Neuronal stem cell (in vitro differentiated cells): ENCODE measurements at regions not wholly inside any gene's neighbourhood (a gene's known extent, or its start where the extent isn't known, plus 50 kb on each side); places are given as distances from the start of the nearest gene placed in this dataset.
A peak's percentile ranks its signal among the peaks of the same experiment; 100 is the strongest.

Source experiments
- DNase-seq: peaks from one replicate; pipeline ENCODE4 v3.0.0-alpha.2; 2013; ENCODE audit warnings: low spot score
- H2AFZ ChIP-seq: one replicate; pipeline ENCODE4 v1.6.1; 2013; ENCODE audit warnings: mild to moderate bottlenecking, low read length, inconsistent platforms
- H2AK5ac ChIP-seq: 2 replicates; pipeline ENCODE4 v1.6.1; 2013; ENCODE audit warnings: low read depth, mild to moderate bottlenecking, inconsistent platforms, low read length, moderate library complexity, mixed read lengths
- H2BK120ac ChIP-seq: 2 replicates; pipeline ENCODE4 v1.6.1; 2013; ENCODE audit warnings: low read depth, mild to moderate bottlenecking, inconsistent platforms, low read length, moderate library complexity, mixed read lengths
- H2BK12ac ChIP-seq: one replicate; pipeline ENCODE4 v1.6.1; 2013; ENCODE audit warnings: low read length, inconsistent platforms
- H2BK15ac ChIP-seq: 2 replicates; pipeline ENCODE4 v1.6.1; 2013; ENCODE audit warnings: mild to moderate bottlenecking, low read length, inconsistent platforms, mixed read lengths
- H2BK5ac ChIP-seq: one replicate; pipeline ENCODE4 v1.6.1; 2013; ENCODE audit warnings: inconsistent platforms, mild to moderate bottlenecking, low read length, moderate library complexity
- H3K14ac ChIP-seq: one replicate; pipeline ENCODE4 v1.6.1; 2013; ENCODE audit warnings: low read length, inconsistent platforms
- H3K18ac ChIP-seq: 2 replicates; pipeline ENCODE4 v1.6.1; 2013; ENCODE audit warnings: low read length, inconsistent platforms
- H3K23ac ChIP-seq: 2 replicates; pipeline ENCODE4 v1.6.1; 2013; ENCODE audit warnings: low read depth, mild to moderate bottlenecking, mixed read lengths, low read length, inconsistent platforms; ENCODE audit not compliant: poor library complexity
- H3K27ac ChIP-seq: replicated peaks from 3 replicates; pipeline ENCODE4 v1.5.1; 2013; ENCODE audit warnings: low read length, inconsistent platforms
- H3K27me3 ChIP-seq, 3 experiments: 2 replicates each; pipeline ENCODE4 v1.6.1; 2013; ENCODE audit warnings: low read length in 3 of 3, mild to moderate bottlenecking in 2 of 3, inconsistent platforms in 1 of 3, low read depth in 1 of 3, mixed read lengths in 1 of 3, moderate library complexity in 1 of 3; ENCODE audit not compliant: control insufficient read depth in 3 of 3, insufficient read depth in 3 of 3
- H3K36me3 ChIP-seq, 2 donors: replicated peaks in 1 of 2; 2 replicates each; pipeline ENCODE4 v1.6.1; 2013; ENCODE audit warnings: low read length in 2 of 2; ENCODE audit not compliant: control insufficient read depth in 2 of 2, insufficient read depth in 2 of 2
- H3K4ac ChIP-seq: 2 replicates; pipeline ENCODE4 v1.6.1; 2013; ENCODE audit warnings: inconsistent platforms, mild to moderate bottlenecking, low read length, moderate library complexity
- H3K4me1 ChIP-seq, 2 donors: 1 replicate in 1 of 2; 2 replicates in 1 of 2; pipeline ENCODE4 v1.6.1; 2013; ENCODE audit warnings: low read length in 2 of 2, low read depth in 1 of 2; ENCODE audit not compliant: control insufficient read depth in 2 of 2, insufficient read depth in 1 of 2
- H3K4me2 ChIP-seq: one replicate; pipeline ENCODE4 v1.6.1; 2013; ENCODE audit warnings: mild to moderate bottlenecking, low read length, inconsistent platforms; ENCODE audit not compliant: insufficient read depth, poor library complexity, severe bottlenecking
- H3K4me3 ChIP-seq, 2 donors: 2 replicates each; pipeline ENCODE4 v1.5.1; 2013; ENCODE audit warnings: low read length in 2 of 2, mild to moderate bottlenecking in 2 of 2, inconsistent platforms in 1 of 2, moderate library complexity in 1 of 2
- H3K79me1 ChIP-seq: one replicate; pipeline ENCODE4 v1.6.1; 2013; ENCODE audit warnings: low read depth, mild to moderate bottlenecking, inconsistent platforms, low read length, moderate library complexity
- H3K9ac ChIP-seq: one replicate; pipeline ENCODE4 v1.6.1; 2013; ENCODE audit warnings: mild to moderate bottlenecking, low read depth, low read length, inconsistent platforms; ENCODE audit not compliant: poor library complexity
- H3K9me3 ChIP-seq, 2 donors: replicated peaks in 1 of 2; 2 replicates each; pipeline versions ENCODE3 to v1.6.1; 2013; ENCODE audit warnings: low read length in 2 of 2, mild to moderate bottlenecking in 2 of 2, inconsistent platforms in 1 of 2, low read depth in 1 of 2, mixed read lengths in 1 of 2, moderate library complexity in 1 of 2; ENCODE audit not compliant: control insufficient read depth in 2 of 2, insufficient read depth in 1 of 2
- H4K8ac ChIP-seq: one replicate; pipeline ENCODE4 v1.6.1; 2013; ENCODE audit warnings: low read depth, mild to moderate bottlenecking, inconsistent platforms, low read length, moderate library complexity
- H4K91ac ChIP-seq: one replicate; pipeline ENCODE4 v1.6.1; 2013; ENCODE audit warnings: low read length, low read depth, mild to moderate bottlenecking, inconsistent platforms; ENCODE audit not compliant: poor library complexity
- WGBS, 2 donors: extraction: QIAGEN DNeasy Blood & Tissue Kit; methylation state at CpG; one replicate each; pipeline ENCODE4 v1.1.7; 2013; ENCODE audit warnings: missing lambda C conversion rate in 2 of 2, mixed read lengths in 1 of 2; ENCODE audit not compliant: insufficient read length in 2 of 2, insufficient replicate concordance in 1 of 2; ENCODE audit errors: extremely low coverage in 2 of 2; 5-methylcytosine and 5-hydroxymethylcytosine counted together

DNA sequence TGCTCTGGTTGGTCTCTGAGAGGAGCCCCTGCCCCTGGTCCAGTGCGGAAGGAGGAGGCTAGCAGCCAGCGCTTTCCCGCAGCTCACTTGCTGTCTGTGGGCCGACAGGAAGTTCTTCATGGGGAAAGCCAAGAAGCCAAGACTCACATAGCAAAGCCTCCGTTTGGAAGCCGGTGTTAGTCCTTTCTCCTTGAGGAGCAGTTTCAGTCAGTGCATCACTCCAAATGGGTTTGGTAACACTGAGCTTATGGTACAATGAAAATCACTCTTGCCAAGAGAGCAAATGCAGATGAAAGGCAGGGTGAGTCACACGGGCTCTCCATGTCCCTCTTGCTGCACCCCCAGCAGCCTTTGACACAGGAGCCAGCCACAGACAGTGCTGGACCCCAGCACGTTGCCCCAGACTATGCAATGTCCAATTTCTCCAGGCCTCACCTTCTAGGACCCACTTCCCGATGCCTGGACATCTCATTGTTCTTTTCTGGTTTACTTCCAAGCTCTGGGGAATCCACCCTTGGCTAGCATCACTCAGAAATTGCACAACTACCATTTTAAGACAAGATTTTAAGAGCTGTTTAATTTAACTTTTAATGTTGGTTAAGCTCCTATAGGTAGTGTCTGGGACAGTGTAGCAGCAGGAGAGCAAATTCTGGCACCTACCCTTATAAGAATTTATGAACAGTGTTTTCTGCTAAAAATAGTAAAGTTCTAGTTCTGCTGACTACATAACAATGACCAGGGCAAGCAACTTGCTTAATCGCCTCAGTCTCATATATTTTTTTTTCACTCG, 174.9 kb downstream of the ASB1 start:
- H3K18ac ChIP-seq: peak overlapping the region; percentile 52
- no peak overlapping the region for H3K4me3 ChIP-seq
- no peak overlapping the region for H3K14ac ChIP-seq
- no peak overlapping the region for H2BK15ac ChIP-seq
- H2AFZ ChIP-seq: no peak overlapping the region
- H3K9me3 ChIP-seq: no peaks in the 10 kb centered on the region
- no peak overlapping the region for H2BK120ac ChIP-seq
- no peak overlapping the region for H4K8ac ChIP-seq
- peak overlapping the region; percentile 66 for H3K23ac ChIP-seq
- no peaks in the 10 kb centered on the region for H3K79me1 ChIP-seq
- DNase-seq: no peak
- no peak overlapping the region for H4K91ac ChIP-seq
- H3K4me1 ChIP-seq: no peaks in the 10 kb centered on the region
- peak overlapping the region; percentile 40 for H2AK5ac ChIP-seq
- no peak overlapping the region for H3K27ac ChIP-seq
- H3K9ac ChIP-seq: no peak overlapping the region
- H2BK12ac ChIP-seq: no peak overlapping the region
- no peaks in the 10 kb centered on the region for H3K27me3 ChIP-seq
- no peak overlapping the region for H3K4ac ChIP-seq
- peak overlapping the region; percentile 15 for H2BK5ac ChIP-seq
- WGBS, 2 donors: no CpG with 5 or more reads among the region's 11 CpGs
- no peak overlapping the region for H3K4me2 ChIP-seq
- no peaks in the 10 kb centered on the region for H3K36me3 ChIP-seq

DNA sequence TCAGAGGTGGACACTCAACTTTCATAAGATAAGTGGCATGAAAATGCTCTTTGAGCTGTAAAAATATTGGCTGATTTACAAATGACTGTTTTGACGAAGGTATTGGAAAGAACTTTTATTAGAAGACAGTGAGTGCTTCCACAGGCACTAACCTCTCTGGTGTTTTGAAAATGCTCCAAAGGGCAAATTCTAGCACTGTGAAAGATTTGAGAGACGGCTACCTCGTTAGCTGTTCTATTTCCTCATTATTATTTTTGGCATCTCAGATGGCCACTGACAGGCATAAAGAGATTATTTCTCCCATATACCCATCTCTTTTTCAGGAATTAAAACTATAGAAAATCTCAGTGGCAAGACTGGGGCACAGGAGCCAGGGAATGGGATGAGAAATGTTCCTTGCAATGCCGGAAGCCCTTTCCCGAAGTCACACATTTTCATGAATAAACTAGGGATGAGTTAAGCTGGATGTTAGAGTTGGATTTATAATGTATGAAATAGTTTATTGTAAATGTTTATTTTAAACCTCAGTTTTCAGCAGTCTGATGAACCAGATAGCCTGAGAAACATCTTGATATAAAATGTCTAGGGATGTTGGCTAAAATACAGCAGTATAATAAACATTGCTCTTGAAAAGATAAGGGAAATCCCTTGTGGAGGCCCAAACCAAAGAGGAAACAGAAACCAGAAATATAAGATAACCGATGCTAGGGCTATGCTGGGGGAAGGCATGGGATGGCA, 175.7 kb downstream of the ASB1 start:
- no peak overlapping the region for H3K9ac ChIP-seq
- no peaks in the 10 kb centered on the region for H3K36me3 ChIP-seq
- DNase-seq: no peak
- no peaks in the 10 kb centered on the region for H3K79me1 ChIP-seq
- H3K4me2 ChIP-seq: no peak overlapping the region
- H4K8ac ChIP-seq: no peak overlapping the region
- H3K14ac ChIP-seq: no peak overlapping the region
- H2BK5ac ChIP-seq: no peak overlapping the region
- no peak overlapping the region for H3K4me3 ChIP-seq
- H2AK5ac ChIP-seq: no peak overlapping the region
- no peak overlapping the region for H3K18ac ChIP-seq
- H3K27ac ChIP-seq: no peak overlapping the region
- no peaks in the 10 kb centered on the region for H3K4me1 ChIP-seq
- H3K4ac ChIP-seq: no peak overlapping the region
- H3K9me3 ChIP-seq: peaks cover 0 to 2% of the 10 kb centered on the region in 2 donors
- H2BK120ac ChIP-seq: no peak overlapping the region
- WGBS, 2 donors: no CpG with 5 or more reads among the region's 6 CpGs
- H2AFZ ChIP-seq: no peak overlapping the region
- H3K23ac ChIP-seq: no peak overlapping the region
- H2BK12ac ChIP-seq: no peak overlapping the region
- H4K91ac ChIP-seq: no peak overlapping the region
- no peak overlapping the region for H2BK15ac ChIP-seq
- no peaks in the 10 kb centered on the region for H3K27me3 ChIP-seq

DNA sequence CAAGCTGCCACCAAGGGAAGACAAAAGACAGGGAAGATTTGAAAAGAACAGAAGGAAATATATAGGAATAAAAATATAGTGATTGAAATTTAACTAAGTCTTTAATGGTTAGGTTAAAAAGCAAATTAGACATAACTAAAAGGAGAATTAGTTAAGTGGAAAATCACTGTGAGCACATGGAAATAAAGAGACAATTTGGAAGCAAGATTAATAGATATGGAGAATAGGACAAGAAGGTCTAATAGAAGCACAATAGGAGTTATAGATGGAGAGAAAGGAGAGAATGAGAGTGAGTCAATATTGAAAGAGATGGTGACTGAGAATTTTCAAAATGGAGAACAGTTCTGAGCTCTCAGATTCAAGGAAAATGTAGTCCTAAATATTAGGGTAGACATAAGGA, 176.9 kb downstream of the ASB1 start:
- no peak overlapping the region for H3K23ac ChIP-seq
- H3K9me3 ChIP-seq: peaks cover 0 to 2% of the 10 kb centered on the region in 2 donors
- no peak overlapping the region for H3K4me3 ChIP-seq
- H4K8ac ChIP-seq: no peak overlapping the region
- H3K79me1 ChIP-seq: no peaks in the 10 kb centered on the region
- no peak overlapping the region for H3K14ac ChIP-seq
- no peak overlapping the region for H2BK120ac ChIP-seq
- DNase-seq: no peak
- H2BK12ac ChIP-seq: no peak overlapping the region
- no peak overlapping the region for H3K27ac ChIP-seq
- no peak overlapping the region for H2BK15ac ChIP-seq
- no peaks in the 10 kb centered on the region for H3K36me3 ChIP-seq
- no peak overlapping the region for H2BK5ac ChIP-seq
- H3K27me3 ChIP-seq: no peaks in the 10 kb centered on the region
- H4K91ac ChIP-seq: no peak overlapping the region
- H3K4me2 ChIP-seq: no peak overlapping the region
- H3K9ac ChIP-seq: no peak overlapping the region
- no peak overlapping the region for H3K18ac ChIP-seq
- no peak overlapping the region for H3K4ac ChIP-seq
- H3K4me1 ChIP-seq: no peaks in the 10 kb centered on the region
- no peak overlapping the region for H2AK5ac ChIP-seq
- no peak overlapping the region for H2AFZ ChIP-seq

DNA sequence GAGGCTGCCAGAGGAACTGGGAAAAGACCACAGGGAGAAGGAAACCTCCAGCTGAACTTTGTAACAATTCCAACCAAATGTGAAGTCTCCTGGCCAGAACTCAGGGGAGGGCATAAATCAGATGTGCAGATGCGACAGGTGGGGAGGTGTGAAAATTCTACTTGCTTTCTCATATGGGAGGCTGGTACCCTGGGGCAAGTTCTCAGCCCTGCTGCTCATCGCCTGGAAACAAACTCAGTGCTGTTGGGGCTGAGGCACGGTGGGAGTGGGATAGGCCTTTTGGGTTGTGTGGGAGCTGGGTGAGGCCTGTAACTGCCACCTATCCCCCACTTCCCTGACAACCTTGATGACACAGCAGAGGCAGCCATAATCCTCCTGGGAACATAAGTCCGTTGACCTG, 179.6 kb downstream of the ASB1 start:
- H3K27ac ChIP-seq: no peak overlapping the region
- no peak for DNase-seq
- H3K79me1 ChIP-seq: no peaks in the 10 kb centered on the region
- no peak overlapping the region for H3K4ac ChIP-seq
- H3K14ac ChIP-seq: no peak overlapping the region
- no peak overlapping the region for H3K4me2 ChIP-seq
- no CpG with 5 or more reads among the region's 4 CpGs for WGBS, 2 donors
- no peak overlapping the region for H2BK5ac ChIP-seq
- H3K4me1 ChIP-seq: no peaks in the 10 kb centered on the region
- no peak overlapping the region for H2BK15ac ChIP-seq
- H3K9me3 ChIP-seq: peaks cover 0 to 2% of the 10 kb centered on the region in 2 donors
- no peak overlapping the region for H2BK12ac ChIP-seq
- no peak overlapping the region for H3K18ac ChIP-seq
- no peak overlapping the region for H3K23ac ChIP-seq
- H3K36me3 ChIP-seq: no peaks in the 10 kb centered on the region
- H4K91ac ChIP-seq: no peak overlapping the region
- H4K8ac ChIP-seq: no peak overlapping the region
- H3K27me3 ChIP-seq: no peaks in the 10 kb centered on the region
- no peak overlapping the region for H3K4me3 ChIP-seq
- no peak overlapping the region for H2AK5ac ChIP-seq
- no peak overlapping the region for H2BK120ac ChIP-seq
- no peak overlapping the region for H2AFZ ChIP-seq
- H3K9ac ChIP-seq: no peak overlapping the region
